Astrocyte of the spinal cord (primary cell): ENCODE measurements at regions not wholly inside any gene's neighbourhood (a gene's known extent, or its start where the extent isn't known, plus 50 kb on each side); places are given as distances from the start of the nearest gene placed in this dataset.
"Not testable (repeated sequence)": the region's sequence is repeated elsewhere in the genome, so short reads cannot be mapped to it uniquely, and the experiment has no call there.

Experiments used
- DNase-seq: peaks from one replicate; pipeline ENCODE4 v3.0.0; 2011; ENCODE audit warnings: low read depth, low spot score
- H3K4me3 ChIP-seq: 2 replicates; pipeline ENCODE4 v1.5.1; 2011; ENCODE audit warnings: low read depth, mild to moderate bottlenecking, low read length, moderate library complexity
- CTCF ChIP-seq: IDR thresholded peaks from 2 replicates; pipeline ENCODE4 v1.5.1; 2012; ENCODE audit warnings: low read depth, mild to moderate bottlenecking, low read length, inconsistent platforms
- in situ Hi-C: cut with HindIII; loops from 2 replicates; pipeline ENCODE4 v1.10.0; 2017; ENCODE audit warnings: low sequenced_read_pairs

- in situ Hi-C loops = no loop called here
- no peak for DNase-seq
- TF ChIP-seq CTCF = no peak
- no peak overlapping the region for H3K4me3 ChIP-seq
These were observed 58.2 kb downstream of the RPRM start for GRCh38 chr2:153420394-153420793.

- no peak for DNase-seq
- no peak for TF ChIP-seq CTCF
- no peak overlapping the region for H3K4me3 ChIP-seq
- in situ Hi-C loops = no loop called here
These were observed 61.5 kb downstream of the RPRM start for GRCh38 chr2:153417077-153417476.

- in situ Hi-C loops = no loop called here
- H3K4me3 ChIP-seq = no peak overlapping the region
- DNase-seq = peak; percentile 6
- no peak for TF ChIP-seq CTCF
These were observed 62.5 kb downstream of the RPRM start for GRCh38 chr2:153416071-153416470.

- TF ChIP-seq CTCF = no peak
- in situ Hi-C loops = no loop called here
These were observed 69.7 kb downstream of the RPRM start for GRCh38 chr2:153408710-153409385.

GRCh38 chr2:153405196-153405595, 73.4 kb downstream of the RPRM start:
- in situ Hi-C loops = no loop called here
- TF ChIP-seq CTCF = no peak
- DNase-seq = no peak
- no peak overlapping the region for H3K4me3 ChIP-seq

More at GRCh38 chr2:153408710-153409385, 69.7 kb downstream of the RPRM start:
- H3K4me3 ChIP-seq = no peak overlapping the region
- DNase-seq = no peak

- in situ Hi-C loops = no loop called here
- DNase-seq = no peak
- no peak overlapping the region for H3K4me3 ChIP-seq
- no peak for TF ChIP-seq CTCF
These were observed 73.8 kb downstream of the RPRM start for GRCh38 chr2:153404792-153405191.

GRCh38 chr2:153403940-153404339, 74.6 kb downstream of the RPRM start:
- in situ Hi-C loops = no loop called here
- no peak for TF ChIP-seq CTCF
- H3K4me3 ChIP-seq = no peak overlapping the region
- DNase-seq = no peak

- DNase-seq, H3K4me3 ChIP-seq, in situ Hi-C loops: not testable (repeated sequence)
These were observed 75.2 kb downstream of the RPRM start for GRCh38 chr2:153403352-153403751.
